Loucy (cell line): ENCODE measurements at regions not wholly inside any gene's neighbourhood (a gene's known extent, or its start where the extent isn't known, plus 50 kb on each side); places are given as distances from the start of the nearest gene placed in this dataset.

Experiments
- H2AFZ ChIP-seq: fragments of 200-600 bp; sonication (generic); 2 replicates; pipeline ENCODE4 v1.6.0; 2016; ENCODE audit warnings: antibody characterized with exemption, mild to moderate bottlenecking, low read length, moderate library complexity
- H3F3A ChIP-seq: fragments of 200-600 bp; 2 replicates; pipeline ENCODE4 v1.6.0; 2016; ENCODE audit warnings: antibody characterized with exemption, low read depth, mild to moderate bottlenecking
- H3K27me3 ChIP-seq: fragments of 200-600 bp; sonication (generic); 2 replicates; pipeline ENCODE4 v1.6.1; 2014; ENCODE audit warnings: low read length, mild to moderate bottlenecking; ENCODE audit not compliant: insufficient read depth, poor library complexity, severe bottlenecking
- H3K36me3 ChIP-seq: fragments of 200-600 bp; sonication (generic); 2 replicates; pipeline ENCODE4 v1.6.1; 2016; ENCODE audit warnings: low read length; ENCODE audit not compliant: insufficient read depth
- H3K4me1 ChIP-seq: fragments of 200-600 bp; sonication (generic); 2 replicates; pipeline ENCODE4 v1.5.1; 2014; ENCODE audit warnings: low read length, mild to moderate bottlenecking; ENCODE audit not compliant: insufficient read depth, poor library complexity, severe bottlenecking
- H3K4me2 ChIP-seq: fragments of 200-600 bp; sonication (generic); 2 replicates; pipeline ENCODE4 v1.6.0; 2014; ENCODE audit warnings: antibody characterized with exemption, low read length, low read depth, mild to moderate bottlenecking; ENCODE audit not compliant: poor library complexity, severe bottlenecking
- H3K4me3 ChIP-seq: fragments of 200-600 bp; sonication (generic); 2 replicates; pipeline ENCODE4 v1.5.1; 2014; ENCODE audit warnings: low read length, mild to moderate bottlenecking, mixed read lengths; ENCODE audit not compliant: poor library complexity, severe bottlenecking
- H3K79me2 ChIP-seq: fragments of 200-600 bp; sonication (generic); 2 replicates; pipeline ENCODE4 v1.6.1; 2014; ENCODE audit warnings: low read length; ENCODE audit not compliant: insufficient read depth
- H3K9ac ChIP-seq: fragments of 200-600 bp; sonication (generic); 2 replicates; pipeline ENCODE4 v1.6.0; 2014; ENCODE audit warnings: mild to moderate bottlenecking, low read depth, low read length, moderate library complexity; ENCODE audit not compliant: poor library complexity, severe bottlenecking
- H3K9me2 ChIP-seq: fragments of 200-600 bp; sonication (generic); replicated peaks from 2 replicates; pipeline ENCODE4 v1.6.1; 2016; ENCODE audit warnings: low read depth, low read length, mixed read lengths
- H3K9me3 ChIP-seq: fragments of 200-600 bp; sonication (generic); 2 replicates; pipeline ENCODE4 v1.6.1; 2014; ENCODE audit warnings: mild to moderate bottlenecking, antibody characterized with exemption, low read length, low read depth; ENCODE audit not compliant: insufficient read depth
- H4K20me1 ChIP-seq: fragments of 200-600 bp; sonication (generic); 2 replicates; pipeline ENCODE4 v1.6.0; 2014; ENCODE audit warnings: antibody characterized with exemption, low read length, mild to moderate bottlenecking; ENCODE audit not compliant: insufficient read depth, poor library complexity, severe bottlenecking
- CTCF ChIP-seq: fragments of 200-600 bp; sonication (generic); conservative IDR thresholded peaks from 2 replicates; pipeline ENCODE4 v1.5.1; 2014; ENCODE audit warnings: mild to moderate bottlenecking, antibody characterized with exemption, low read length
- EZH2phosphoT487 ChIP-seq: fragments of 200-600 bp; IDR thresholded peaks from 2 replicates; pipeline ENCODE4 v1.6.1; 2018; ENCODE audit warnings: antibody characterized with exemption, mild to moderate bottlenecking, moderate library complexity, borderline replicate concordance

- H3K9ac ChIP-seq = no peak overlapping the region
- TF ChIP-seq EZH2phosphoT487 = no peak
- no peak for TF ChIP-seq CTCF
- H3K4me2 ChIP-seq = no peak overlapping the region
- H3K4me3 ChIP-seq = no peak overlapping the region
- no peak overlapping the region for H2AFZ ChIP-seq
- no peaks in the 10 kb centered on the region for H3K4me1 ChIP-seq
- no peaks in the 10 kb centered on the region for H3K36me3 ChIP-seq
- H3K9me2 ChIP-seq = no peaks in the 10 kb centered on the region
- no peaks in the 10 kb centered on the region for H3K27me3 ChIP-seq
- H3K9me3 ChIP-seq = no peaks in the 10 kb centered on the region
- no peaks in the 10 kb centered on the region for H3F3A ChIP-seq
- no peaks in the 10 kb centered on the region for H4K20me1 ChIP-seq
- no peaks in the 10 kb centered on the region for H3K79me2 ChIP-seq
These were observed 1545.7 kb upstream of the TENM4 start for GRCh38 chr11:80986421-80987074.

- Histone ChIP-seq H3K36me3 (no peaks in the 10 kb centered on the region), H3K79me2 (no peaks in the 10 kb centered on the region), H3K4me2 (no peak overlapping the region), H4K20me1 (no peaks in the 10 kb centered on the region), H3F3A (no peaks in the 10 kb centered on the region), H3K9me3 (no peaks in the 10 kb centered on the region), H3K9ac (no peak overlapping the region), H3K9me2 (no peaks in the 10 kb centered on the region; the same call in 1 of the 2 replicates), H3K27me3 (no peaks in the 10 kb centered on the region), H3K4me1 (no peaks in the 10 kb centered on the region), H2AFZ (no peak overlapping the region), H3K4me3 (no peak overlapping the region)
- TF ChIP-seq EZH2phosphoT487 (no peak), CTCF (no peak)
These were observed 1539.4 kb upstream of the TENM4 start for GRCh38 chr11:80980227-80980626.

- Histone ChIP-seq H3K27me3 (no peaks in the 10 kb centered on the region), H3F3A (no peaks in the 10 kb centered on the region), H3K4me1 (no peaks in the 10 kb centered on the region), H3K9me3 (no peaks in the 10 kb centered on the region), H3K36me3 (no peaks in the 10 kb centered on the region), H3K9me2 (no peaks in the 10 kb centered on the region; the same call in 1 of the 2 replicates), H2AFZ (no peak overlapping the region), H3K4me2 (no peak overlapping the region), H3K9ac (no peak overlapping the region), H3K79me2 (no peaks in the 10 kb centered on the region), H4K20me1 (no peaks in the 10 kb centered on the region), H3K4me3 (no peak overlapping the region)
- TF ChIP-seq CTCF (no peak), EZH2phosphoT487 (no peak)
These were observed 1533.0 kb upstream of the TENM4 start for GRCh38 chr11:80973786-80974185.
